ENCODE measurements at regions not wholly inside any gene's neighbourhood (a gene's known extent, or its start where the extent isn't known, plus 50 kb on each side); places are given as distances from the start of the nearest gene placed in this dataset.

DNA sequence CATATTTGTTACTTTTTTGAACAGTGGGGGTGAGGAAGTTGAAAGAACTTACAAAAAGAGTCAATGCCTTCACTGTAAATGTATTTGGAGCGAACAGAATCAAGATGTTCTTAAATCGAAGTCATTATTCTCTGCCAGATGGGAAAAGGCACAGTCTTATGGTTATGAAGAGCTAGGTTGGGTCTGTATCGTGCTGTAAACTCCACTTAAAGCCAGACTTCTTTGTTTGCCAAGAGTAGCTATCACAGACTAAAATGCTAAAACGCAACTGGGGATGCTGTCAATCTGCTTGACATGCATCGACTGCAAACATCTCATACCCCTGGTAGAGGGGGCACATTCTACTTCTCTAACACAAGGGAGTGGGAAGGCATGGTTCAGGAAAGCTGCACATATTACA is 160.4 kb downstream of the DACT1 start:
- TF ChIP-seq SIN3A (IDR thresholded peaks at IDR 0.05; ENCODE audit: borderline replicate concordance, low read depth, low read length): no peak
- TF ChIP-seq, protein P1, sequence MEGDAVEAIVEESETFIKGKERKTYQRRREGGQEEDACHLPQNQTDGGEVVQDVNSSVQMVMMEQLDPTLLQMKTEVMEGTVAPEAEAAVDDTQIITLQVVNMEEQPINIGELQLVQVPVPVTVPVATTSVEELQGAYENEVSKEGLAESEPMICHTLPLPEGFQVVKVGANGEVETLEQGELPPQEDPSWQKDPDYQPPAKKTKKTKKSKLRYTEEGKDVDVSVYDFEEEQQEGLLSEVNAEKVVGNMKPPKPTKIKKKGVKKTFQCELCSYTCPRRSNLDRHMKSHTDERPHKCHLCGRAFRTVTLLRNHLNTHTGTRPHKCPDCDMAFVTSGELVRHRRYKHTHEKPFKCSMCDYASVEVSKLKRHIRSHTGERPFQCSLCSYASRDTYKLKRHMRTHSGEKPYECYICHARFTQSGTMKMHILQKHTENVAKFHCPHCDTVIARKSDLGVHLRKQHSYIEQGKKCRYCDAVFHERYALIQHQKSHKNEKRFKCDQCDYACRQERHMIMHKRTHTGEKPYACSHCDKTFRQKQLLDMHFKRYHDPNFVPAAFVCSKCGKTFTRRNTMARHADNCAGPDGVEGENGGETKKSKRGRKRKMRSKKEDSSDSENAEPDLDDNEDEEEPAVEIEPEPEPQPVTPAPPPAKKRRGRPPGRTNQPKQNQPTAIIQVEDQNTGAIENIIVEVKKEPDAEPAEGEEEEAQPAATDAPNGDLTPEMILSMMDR (IDR thresholded peaks at IDR 0.05): no peak
- TF ChIP-seq, protein P2, sequence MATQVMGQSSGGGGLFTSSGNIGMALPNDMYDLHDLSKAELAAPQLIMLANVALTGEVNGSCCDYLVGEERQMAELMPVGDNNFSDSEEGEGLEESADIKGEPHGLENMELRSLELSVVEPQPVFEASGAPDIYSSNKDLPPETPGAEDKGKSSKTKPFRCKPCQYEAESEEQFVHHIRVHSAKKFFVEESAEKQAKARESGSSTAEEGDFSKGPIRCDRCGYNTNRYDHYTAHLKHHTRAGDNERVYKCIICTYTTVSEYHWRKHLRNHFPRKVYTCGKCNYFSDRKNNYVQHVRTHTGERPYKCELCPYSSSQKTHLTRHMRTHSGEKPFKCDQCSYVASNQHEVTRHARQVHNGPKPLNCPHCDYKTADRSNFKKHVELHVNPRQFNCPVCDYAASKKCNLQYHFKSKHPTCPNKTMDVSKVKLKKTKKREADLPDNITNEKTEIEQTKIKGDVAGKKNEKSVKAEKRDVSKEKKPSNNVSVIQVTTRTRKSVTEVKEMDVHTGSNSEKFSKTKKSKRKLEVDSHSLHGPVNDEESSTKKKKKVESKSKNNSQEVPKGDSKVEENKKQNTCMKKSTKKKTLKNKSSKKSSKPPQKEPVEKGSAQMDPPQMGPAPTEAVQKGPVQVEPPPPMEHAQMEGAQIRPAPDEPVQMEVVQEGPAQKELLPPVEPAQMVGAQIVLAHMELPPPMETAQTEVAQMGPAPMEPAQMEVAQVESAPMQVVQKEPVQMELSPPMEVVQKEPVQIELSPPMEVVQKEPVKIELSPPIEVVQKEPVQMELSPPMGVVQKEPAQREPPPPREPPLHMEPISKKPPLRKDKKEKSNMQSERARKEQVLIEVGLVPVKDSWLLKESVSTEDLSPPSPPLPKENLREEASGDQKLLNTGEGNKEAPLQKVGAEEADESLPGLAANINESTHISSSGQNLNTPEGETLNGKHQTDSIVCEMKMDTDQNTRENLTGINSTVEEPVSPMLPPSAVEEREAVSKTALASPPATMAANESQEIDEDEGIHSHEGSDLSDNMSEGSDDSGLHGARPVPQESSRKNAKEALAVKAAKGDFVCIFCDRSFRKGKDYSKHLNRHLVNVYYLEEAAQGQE (IDR thresholded peaks at IDR 0.05; ENCODE audit: low read depth, low read length): no peak
- TF ChIP-seq TAF1 (IDR thresholded peaks at IDR 0.05; ENCODE audit: borderline replicate concordance, low read depth, low read length): no peak
- TF ChIP-seq EZH2phosphoT487 (IDR thresholded peaks at IDR 0.05; ENCODE audit: borderline replicate concordance, low read depth): no peak
- TF ChIP-seq RAD21 (IDR thresholded peaks at IDR 0.05; ENCODE audit: low read length): no peak
- no peak for TF ChIP-seq SMC3 (IDR thresholded peaks at IDR 0.05; ENCODE audit: low read depth, low read length)
- TF ChIP-seq, protein P3, sequence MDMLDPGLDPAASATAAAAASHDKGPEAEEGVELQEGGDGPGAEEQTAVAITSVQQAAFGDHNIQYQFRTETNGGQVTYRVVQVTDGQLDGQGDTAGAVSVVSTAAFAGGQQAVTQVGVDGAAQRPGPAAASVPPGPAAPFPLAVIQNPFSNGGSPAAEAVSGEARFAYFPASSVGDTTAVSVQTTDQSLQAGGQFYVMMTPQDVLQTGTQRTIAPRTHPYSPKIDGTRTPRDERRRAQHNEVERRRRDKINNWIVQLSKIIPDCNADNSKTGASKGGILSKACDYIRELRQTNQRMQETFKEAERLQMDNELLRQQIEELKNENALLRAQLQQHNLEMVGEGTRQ (IDR thresholded peaks at IDR 0.05; ENCODE audit: borderline replicate concordance, low read depth, low read length): no peak
- no peak for TF ChIP-seq RCOR1 (IDR thresholded peaks at IDR 0.05; ENCODE audit: low read length)
- no peak for TF ChIP-seq YY1 (IDR thresholded peaks at IDR 0.05; ENCODE audit: low read depth)
